AG04449 (cell line): ENCODE measurements at regions not wholly inside any gene's neighbourhood (a gene's known extent, or its start where the extent isn't known, plus 50 kb on each side); places are given as distances from the start of the nearest gene placed in this dataset.
"Not testable (repeated sequence)": the region's sequence is repeated elsewhere in the genome, so short reads cannot be mapped to it uniquely, and the experiment has no call there.

Source experiments
- CTCF ChIA-PET: fragments of 350-600 bp; formaldehyde crosslinking; extraction: SDS; loops from one replicate; lab custom pipeline; 2021; ENCODE audit warnings: antibody characterized with exemption; lab: Yijun Ruan, JAX
- POLR2A ChIA-PET: fragments of 400-600, 350-600 bp; formaldehyde crosslinking; extraction: SDS; loops from one replicate; lab custom pipeline; 2020; ENCODE audit warnings: antibody characterized with exemption, inconsistent platforms; lab: Yijun Ruan, JAX
- DNase-seq: peaks from one replicate; pipeline ENCODE4 v3.0.0-alpha.2; 2010; ENCODE audit warnings: low read depth, low spot score
- H3K4me3 ChIP-seq: 2 replicates; pipeline ENCODE4 v1.5.1; 2011; ENCODE audit warnings: low read depth, mild to moderate bottlenecking, control low read depth, low read length
- TF ChIP-seq, protein P1 (sequence below): IDR thresholded peaks from one replicate; pipeline ENCODE4 v1.5.1; 2011; ENCODE audit warnings: mild to moderate bottlenecking, moderate library complexity, low read length, control low read depth, inconsistent platforms; ENCODE audit not compliant: insufficient read depth; ENCODE audit errors: missing control alignments

DNA sequence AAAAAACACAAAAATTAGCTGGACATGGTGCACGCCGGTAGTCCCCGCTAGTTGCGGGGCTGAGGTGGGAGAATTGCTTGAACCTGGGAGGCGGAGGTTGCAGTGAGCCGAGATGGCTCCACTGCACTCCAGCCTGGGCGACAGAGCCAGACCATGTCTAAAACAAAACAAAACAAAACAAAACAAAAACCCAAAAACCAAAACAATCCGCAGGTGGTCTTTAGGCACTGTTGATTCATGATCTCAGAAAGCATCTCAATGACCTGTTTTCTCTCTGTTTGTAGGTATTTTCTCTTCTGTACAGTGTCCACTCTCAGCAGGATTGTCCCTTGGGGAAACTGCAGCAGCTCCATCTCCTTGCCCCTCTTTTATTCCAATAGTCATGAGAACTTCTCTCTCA, 74.9 kb upstream of the ADGRL2 start:
- H3K4me3 ChIP-seq, result no peak overlapping the region
- TF ChIP-seq, protein P1, sequence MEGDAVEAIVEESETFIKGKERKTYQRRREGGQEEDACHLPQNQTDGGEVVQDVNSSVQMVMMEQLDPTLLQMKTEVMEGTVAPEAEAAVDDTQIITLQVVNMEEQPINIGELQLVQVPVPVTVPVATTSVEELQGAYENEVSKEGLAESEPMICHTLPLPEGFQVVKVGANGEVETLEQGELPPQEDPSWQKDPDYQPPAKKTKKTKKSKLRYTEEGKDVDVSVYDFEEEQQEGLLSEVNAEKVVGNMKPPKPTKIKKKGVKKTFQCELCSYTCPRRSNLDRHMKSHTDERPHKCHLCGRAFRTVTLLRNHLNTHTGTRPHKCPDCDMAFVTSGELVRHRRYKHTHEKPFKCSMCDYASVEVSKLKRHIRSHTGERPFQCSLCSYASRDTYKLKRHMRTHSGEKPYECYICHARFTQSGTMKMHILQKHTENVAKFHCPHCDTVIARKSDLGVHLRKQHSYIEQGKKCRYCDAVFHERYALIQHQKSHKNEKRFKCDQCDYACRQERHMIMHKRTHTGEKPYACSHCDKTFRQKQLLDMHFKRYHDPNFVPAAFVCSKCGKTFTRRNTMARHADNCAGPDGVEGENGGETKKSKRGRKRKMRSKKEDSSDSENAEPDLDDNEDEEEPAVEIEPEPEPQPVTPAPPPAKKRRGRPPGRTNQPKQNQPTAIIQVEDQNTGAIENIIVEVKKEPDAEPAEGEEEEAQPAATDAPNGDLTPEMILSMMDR, result no peak
- CTCF ChIA-PET, result interaction anchor here (1.4 kb wide), 1 partner anchor 175 kb away, joined by 3 read pairs; no protein-coding TSS in a partner anchor
- no peak for DNase-seq
- POLR2A ChIA-PET, result no interaction called here

GRCh38 chr1:81722631-81723328, 78.0 kb upstream of the ADGRL2 start:
- DNase-seq, H3K4me3 ChIP-seq, CTCF ChIA-PET, POLR2A ChIA-PET: not testable (repeated sequence)

DNA sequence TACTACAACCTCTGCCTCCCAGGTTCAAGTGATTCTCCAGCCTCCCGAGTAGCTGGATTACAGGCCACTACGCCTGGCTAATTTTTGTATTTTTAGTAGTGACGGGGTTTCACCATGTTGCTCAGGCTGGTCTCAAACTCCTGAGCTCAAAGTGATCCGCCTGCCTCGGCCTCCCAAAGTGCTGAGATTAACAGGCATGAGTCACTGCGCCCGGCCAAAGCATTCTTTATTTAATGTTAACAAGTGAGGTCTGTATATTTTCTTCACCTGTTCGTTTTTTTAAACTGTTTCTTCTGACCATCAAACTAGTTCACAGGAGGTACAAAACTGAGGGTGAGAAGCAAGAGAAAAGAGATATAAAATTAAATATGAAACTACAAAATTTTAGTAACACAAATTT, 80.5 kb upstream of the ADGRL2 start:
- not testable (repeated sequence) for DNase-seq

GRCh38 chr1:81717230-81717629, 83.5 kb upstream of the ADGRL2 start:
- ChIA-PET POLR2A (no interaction called here), CTCF (no interaction called here)
- H3K4me3 ChIP-seq, result no peak overlapping the region
- TF ChIP-seq, protein P1, result no peak
- no peak for DNase-seq

More for the DNA sequence above, 80.5 kb upstream of the ADGRL2 start:
- H3K4me3 ChIP-seq, CTCF ChIA-PET, POLR2A ChIA-PET: not testable (repeated sequence)

- TF ChIP-seq, protein P1, result no peak
- DNase-seq, result no peak
- CTCF ChIA-PET, result interaction anchor here (1.4 kb wide), 1 partner anchor 8 kb away, joined by 4 read pairs; no protein-coding TSS in a partner anchor
- H3K4me3 ChIP-seq, result no peak overlapping the region
- POLR2A ChIA-PET, result no interaction called here
Measured at GRCh38 chr1:81715391-81715790, 85.3 kb upstream of the ADGRL2 start.

DNA sequence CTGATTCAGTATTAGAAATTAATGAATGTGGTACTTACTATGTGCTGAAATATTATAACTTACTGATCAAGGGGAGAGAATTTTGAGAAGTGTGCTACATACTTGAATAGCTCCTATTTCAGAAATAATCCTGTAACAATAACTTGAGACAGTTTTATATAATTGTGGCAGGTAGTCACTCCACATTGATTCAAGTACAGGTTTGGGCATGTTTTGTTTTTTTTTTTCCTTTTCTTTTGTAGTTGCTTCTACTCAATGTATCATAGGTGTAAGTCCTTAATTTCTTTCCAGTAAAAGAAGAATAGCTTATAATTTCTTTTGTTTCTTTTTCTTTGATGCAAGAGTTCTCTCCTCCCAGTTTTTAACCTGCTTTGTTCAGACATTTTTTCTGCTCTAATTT, 86.1 kb upstream of the ADGRL2 start:
- ChIA-PET CTCF (no interaction called here), POLR2A (no interaction called here)
- TF ChIP-seq, protein P1, result no peak
- H3K4me3 ChIP-seq, result no peak overlapping the region
- no peak for DNase-seq

GRCh38 chr1:81712425-81712824, 88.3 kb upstream of the ADGRL2 start:
- no peak overlapping the region for H3K4me3 ChIP-seq
- ChIA-PET POLR2A (no interaction called here), CTCF (no interaction called here)
- TF ChIP-seq, protein P1, result no peak
- DNase-seq, result no peak
